Liver (tissue), 6 donors: ENCODE measurements at regions not wholly inside any gene's neighbourhood (a gene's known extent, or its start where the extent isn't known, plus 50 kb on each side); places are given as distances from the start of the nearest gene placed in this dataset.
"Not testable (repeated sequence)": the region's sequence is repeated elsewhere in the genome, so short reads cannot be mapped to it uniquely, and the experiment has no call there.

Experiments
- DNase-seq: peaks from one replicate; pipeline ENCODE4 v3.0.0-alpha.2; 2017; ENCODE audit warnings: low spot score
- H3K27ac ChIP-seq, 2 donors: one replicate each; pipeline ENCODE4 v1.7.0; 2013; ENCODE audit warnings: inconsistent platforms in 2 of 2, low read length in 2 of 2, control low read depth in 1 of 2, low read depth in 1 of 2, mild to moderate bottlenecking in 1 of 2
- H3K27me3 ChIP-seq, 4 donors: one replicate each; pipeline versions ENCODE4 v1.6.1 to v1.7.0; 2013; ENCODE audit warnings: low read length in 3 of 4, inconsistent platforms in 1 of 4, mild to moderate bottlenecking in 1 of 4, moderate library complexity in 1 of 4; ENCODE audit not compliant: control insufficient read depth in 4 of 4, insufficient read depth in 4 of 4
- H3K36me3 ChIP-seq, 4 donors: one replicate each; pipeline versions ENCODE4 v1.6.1 to v1.7.0; 2013; ENCODE audit warnings: low read length in 3 of 4, mild to moderate bottlenecking in 3 of 4, low read depth in 1 of 4, moderate library complexity in 1 of 4; ENCODE audit not compliant: control insufficient read depth in 4 of 4, insufficient read depth in 3 of 4
- H3K4me1 ChIP-seq, 4 donors: one replicate each; pipeline versions ENCODE4 v1.6.1 to v1.7.0; 2013; ENCODE audit warnings: low read length in 3 of 4, mild to moderate bottlenecking in 3 of 4, moderate library complexity in 1 of 4; ENCODE audit not compliant: control insufficient read depth in 4 of 4, insufficient read depth in 4 of 4
- H3K4me3 ChIP-seq, 3 donors: one replicate each; pipeline versions ENCODE4 v1.6.1 to v1.7.0; 2013; ENCODE audit warnings: low read length in 3 of 3, control low read depth in 1 of 3, low read depth in 1 of 3, mild to moderate bottlenecking in 1 of 3
- H3K9ac ChIP-seq, 2 donors: one replicate each; pipeline ENCODE4 v1.7.0; 2013; ENCODE audit warnings: low read length in 2 of 2, mild to moderate bottlenecking in 2 of 2, moderate library complexity in 2 of 2, control low read depth in 1 of 2, low read depth in 1 of 2
- H3K9me3 ChIP-seq, 4 donors: one replicate each; pipeline versions ENCODE4 v1.6.1 to v1.7.0; 2013; ENCODE audit warnings: low read length in 3 of 4; ENCODE audit not compliant: control insufficient read depth in 4 of 4
- WGBS: extraction: QIAGEN DNeasy Blood & Tissue Kit; methylation state at CpG from one replicate; pipeline ENCODE4 v1.1.7; 2013; 5-methylcytosine and 5-hydroxymethylcytosine counted together
- donor health status: healthy.
- donor health status: healthy.
- donor health status: healthy.

DNA sequence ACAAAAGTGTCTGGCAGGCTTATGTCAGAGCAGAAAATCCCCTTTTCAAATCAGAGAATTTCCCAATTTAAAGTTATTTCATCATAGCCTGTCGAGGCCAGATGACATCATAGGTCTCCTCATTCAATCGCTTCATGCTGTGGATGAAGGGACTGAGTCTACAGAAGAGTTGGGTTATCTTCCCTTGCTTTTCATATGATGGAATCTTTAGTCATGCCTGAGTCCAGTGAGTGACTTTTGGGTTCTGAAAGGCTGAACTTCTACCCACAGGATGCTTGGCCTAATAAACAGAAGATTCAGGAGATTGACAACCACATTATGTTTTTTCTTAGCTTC, 357.0 kb upstream of the SPATA31A3 start:
- H3K27ac ChIP-seq, H3K9ac ChIP-seq, H3K4me3 ChIP-seq, H3K36me3 ChIP-seq, H3K27me3 ChIP-seq, H3K9me3 ChIP-seq, DNase-seq, H3K4me1 ChIP-seq: not testable (repeated sequence)
- no CpG with 5 or more reads among the region's 2 CpGs for WGBS

GRCh38 chr9:67348562-67349423, 356.4 kb upstream of the SPATA31A3 start:
- H3K27me3 ChIP-seq, DNase-seq, H3K9ac ChIP-seq, H3K9me3 ChIP-seq, H3K4me3 ChIP-seq, H3K27ac ChIP-seq, H3K36me3 ChIP-seq, H3K4me1 ChIP-seq: not testable (repeated sequence)
- WGBS, result no CpG with 5 or more reads among the region's 2 CpGs

DNA sequence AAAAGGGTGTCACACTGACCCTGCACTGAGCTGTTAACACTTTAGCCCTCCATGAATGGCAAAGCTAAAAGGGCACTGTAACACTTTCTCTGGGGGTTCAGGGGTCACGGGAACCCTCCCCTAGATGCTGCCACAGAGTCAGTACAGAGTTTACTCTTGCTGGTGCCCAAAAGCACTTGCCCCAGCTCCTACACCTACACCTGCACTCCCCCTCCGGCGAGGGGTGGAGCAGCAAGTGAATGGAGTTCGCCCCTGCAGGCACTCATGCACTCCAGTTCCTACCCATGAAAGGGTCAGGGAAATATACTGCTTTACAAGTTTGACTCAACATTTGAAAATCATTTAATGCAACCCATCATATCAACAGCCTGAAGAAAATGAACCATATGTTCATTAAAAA, 355.7 kb upstream of the SPATA31A3 start:
- not testable (repeated sequence) for H3K4me3 ChIP-seq, H3K4me1 ChIP-seq, H3K36me3 ChIP-seq, H3K9me3 ChIP-seq, DNase-seq, H3K27ac ChIP-seq, H3K27me3 ChIP-seq, H3K9ac ChIP-seq
- no CpG with 5 or more reads among the region's 4 CpGs for WGBS

DNA sequence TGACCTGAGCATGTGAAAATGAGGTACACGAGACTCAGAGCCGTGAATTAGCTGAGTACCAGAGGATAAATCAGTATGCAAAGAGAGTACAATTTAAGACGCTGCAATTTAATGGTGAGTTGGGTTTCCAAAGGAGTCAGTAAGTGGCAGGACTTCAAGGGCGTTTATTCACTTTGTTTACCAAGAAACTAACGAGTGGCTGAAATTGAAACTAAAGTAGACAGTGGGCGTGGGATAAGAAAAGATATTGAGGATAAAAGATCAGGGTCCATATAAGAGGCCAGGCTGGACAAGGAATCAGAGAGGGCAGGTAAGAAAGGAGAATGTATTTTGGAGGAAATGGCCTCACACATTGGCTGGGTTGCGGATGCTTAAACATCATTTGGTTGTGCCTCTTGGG, 346.9 kb upstream of the SPATA31A3 start:
- WGBS, result no CpG with 5 or more reads among the region's 7 CpGs
- not testable (repeated sequence) for DNase-seq, H3K36me3 ChIP-seq, H3K4me3 ChIP-seq, H3K27ac ChIP-seq, H3K9me3 ChIP-seq, H3K9ac ChIP-seq, H3K27me3 ChIP-seq, H3K4me1 ChIP-seq

- H3K27ac ChIP-seq, H3K36me3 ChIP-seq, H3K27me3 ChIP-seq, H3K4me1 ChIP-seq, DNase-seq, H3K9ac ChIP-seq, H3K9me3 ChIP-seq, H3K4me3 ChIP-seq: not testable (repeated sequence)
- WGBS, result 86% methylated on average over 5 of the region's 12 CpGs
Measured at GRCh38 chr9:67338201-67338600, 345.9 kb upstream of the SPATA31A3 start.

GRCh38 chr9:67334727-67335572, 342.6 kb upstream of the SPATA31A3 start:
- not testable (repeated sequence) for DNase-seq, H3K4me3 ChIP-seq, H3K4me1 ChIP-seq, H3K36me3 ChIP-seq, H3K9me3 ChIP-seq, H3K9ac ChIP-seq, H3K27me3 ChIP-seq, H3K27ac ChIP-seq
- no CpG with 5 or more reads among the region's 9 CpGs for WGBS

GRCh38 chr9:67331634-67332033, 339.3 kb upstream of the SPATA31A3 start:
- H3K4me3 ChIP-seq, H3K27me3 ChIP-seq, H3K9me3 ChIP-seq, H3K36me3 ChIP-seq, DNase-seq, H3K27ac ChIP-seq, H3K4me1 ChIP-seq, H3K9ac ChIP-seq: not testable (repeated sequence)
- no CpG with 5 or more reads among the region's 2 CpGs for WGBS

DNA sequence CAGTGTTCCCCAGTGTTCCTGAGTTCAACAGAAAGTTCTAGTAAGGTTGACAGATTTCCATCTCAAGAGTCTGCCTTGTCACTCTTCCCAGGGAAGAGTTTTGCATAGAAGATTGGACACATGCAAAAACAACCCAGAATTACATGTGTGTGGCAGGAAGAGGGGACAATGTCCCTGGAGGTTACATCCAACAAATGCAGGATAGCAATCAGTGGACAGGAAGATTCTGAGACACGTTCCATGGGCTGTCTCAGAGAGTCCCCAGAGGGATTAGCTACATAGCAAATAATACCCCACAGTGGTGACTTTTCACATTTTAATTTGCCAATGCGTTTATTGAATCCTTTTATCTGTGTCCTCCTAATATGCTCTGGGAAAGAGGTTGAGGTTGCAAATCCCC, 321.1 kb upstream of the SPATA31A3 start:
- H3K4me3 ChIP-seq, H3K36me3 ChIP-seq, H3K27me3 ChIP-seq, H3K9ac ChIP-seq, H3K9me3 ChIP-seq, H3K4me1 ChIP-seq, DNase-seq, H3K27ac ChIP-seq: not testable (repeated sequence)
- WGBS, result no CpG with 5 or more reads among the region's 2 CpGs
